ENCODE measurements at regions not wholly inside any gene's neighbourhood (a gene's known extent, or its start where the extent isn't known, plus 50 kb on each side); places are given as distances from the start of the nearest gene placed in this dataset.
"Not testable (repeated sequence)": the region's sequence is repeated elsewhere in the genome, so short reads cannot be mapped to it uniquely, and the experiment has no call there.

DNA sequence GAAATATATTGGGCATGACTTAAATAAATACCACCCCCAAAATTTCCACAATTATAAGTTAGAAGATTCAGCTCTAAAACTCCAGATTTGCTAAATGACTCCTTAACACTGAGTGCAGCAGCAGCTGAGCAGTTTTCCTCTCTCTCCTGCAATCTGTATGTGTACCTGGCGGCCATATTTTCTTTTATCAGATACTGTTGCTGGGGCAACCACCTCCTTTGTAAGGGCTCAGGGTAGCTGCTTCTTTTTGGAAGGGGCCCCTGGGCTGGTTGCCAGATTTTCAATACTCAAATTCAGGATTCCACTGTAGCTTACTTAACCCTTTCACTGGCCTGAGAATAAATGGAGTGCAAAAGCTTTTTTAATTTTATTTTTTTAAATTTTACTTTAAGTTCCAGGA, 197.0 kb downstream of the TAF11L14 start:
- no peak for DNase-seq

DNA sequence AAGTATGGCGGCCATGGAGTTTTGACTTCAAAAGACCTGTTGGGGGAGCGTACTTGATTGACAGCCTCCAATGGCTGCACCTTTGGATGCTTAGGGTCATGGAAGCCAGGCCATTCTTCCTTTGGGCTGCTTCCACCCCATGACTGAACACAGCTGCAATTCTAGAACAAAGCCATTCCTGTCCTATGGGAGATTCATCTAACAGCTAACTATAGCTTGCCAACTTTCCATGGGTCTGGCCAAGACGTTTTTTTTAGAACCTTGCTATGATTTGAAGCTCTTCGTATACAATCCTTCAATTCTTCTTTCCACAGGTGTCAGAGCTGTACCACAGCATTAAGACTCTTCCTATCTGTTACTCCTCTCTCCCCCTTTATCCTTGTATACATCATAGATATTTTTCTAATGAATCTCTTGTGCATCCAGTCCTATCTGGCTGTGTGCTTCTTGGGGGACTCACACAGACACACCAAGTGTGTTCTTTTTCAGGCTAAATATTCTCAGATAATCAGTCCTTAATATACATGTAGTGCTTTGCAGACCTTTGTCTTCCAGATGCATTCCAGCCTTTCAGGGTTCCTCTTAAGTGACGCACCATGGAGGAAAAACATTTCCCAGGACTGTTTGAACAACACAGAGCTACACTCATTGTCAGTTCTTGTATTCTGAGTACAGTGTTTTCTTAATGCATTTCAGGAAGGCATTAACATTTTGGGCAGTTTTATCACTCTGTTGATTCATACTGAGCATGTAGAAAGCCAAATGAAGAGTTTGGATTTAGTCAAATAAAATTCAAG, 198.9 kb downstream of the TAF11L14 start:
- no peak for DNase-seq

DNA sequence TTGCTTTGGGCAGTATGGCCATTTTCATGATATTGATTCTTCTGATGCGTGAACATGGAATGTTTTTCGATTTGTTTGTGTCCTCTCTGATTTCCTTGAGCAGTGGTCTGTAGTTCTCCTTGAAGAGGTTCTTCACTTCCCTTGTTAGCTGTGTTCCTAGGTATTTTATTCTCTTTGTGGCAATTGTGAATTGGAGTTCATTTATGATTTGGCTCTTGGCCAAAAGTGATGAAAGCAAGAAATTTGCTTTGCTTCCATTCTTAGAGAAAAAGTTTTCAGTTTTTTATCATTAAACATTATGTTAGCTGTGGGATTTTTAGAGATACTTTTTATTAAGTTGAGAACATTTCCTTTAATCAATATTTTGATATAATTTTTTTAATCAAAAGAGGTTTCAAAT, 203.5 kb downstream of the TAF11L14 start:
- DNase-seq, result no peak

DNA sequence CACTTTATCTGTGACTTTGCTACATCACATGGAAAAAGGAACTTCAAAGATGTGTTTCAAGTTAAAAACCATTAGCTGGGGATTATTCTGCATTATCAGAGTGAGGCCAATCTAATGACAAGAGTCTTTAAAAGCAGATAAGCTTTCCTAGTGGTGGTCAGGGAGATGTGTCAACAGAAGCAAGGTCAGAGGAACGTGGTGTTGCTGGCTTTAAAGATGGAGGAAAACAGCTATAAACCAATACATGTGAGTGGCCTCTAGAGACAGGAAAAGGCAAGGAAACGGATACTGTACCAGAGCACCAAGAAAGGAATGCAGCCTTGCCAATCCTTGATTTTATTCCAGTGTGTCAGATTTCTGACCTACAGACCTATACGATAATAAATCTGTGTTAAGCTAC, 204.2 kb downstream of the TAF11L14 start:
- DNase-seq, result no peak

DNA sequence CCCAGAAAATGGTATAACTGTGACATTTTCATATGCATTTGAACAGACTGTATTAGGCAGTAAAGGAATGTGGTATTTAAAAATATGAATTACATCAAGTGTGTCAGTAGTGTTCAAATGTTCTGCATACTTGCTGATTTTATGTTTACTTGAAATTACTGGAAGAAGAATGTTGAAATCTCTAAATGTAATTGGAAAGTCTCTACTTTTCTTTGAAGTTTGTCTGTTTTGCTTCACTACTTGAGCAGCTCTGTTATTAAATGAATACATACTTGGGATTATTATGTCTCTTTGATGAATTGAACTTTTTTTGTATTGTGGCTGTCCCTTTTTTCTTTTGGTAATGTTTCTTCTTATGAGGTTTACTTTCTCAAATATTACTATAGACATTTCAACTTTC, 205.6 kb downstream of the TAF11L14 start:
- DNase-seq, result no peak

DNA sequence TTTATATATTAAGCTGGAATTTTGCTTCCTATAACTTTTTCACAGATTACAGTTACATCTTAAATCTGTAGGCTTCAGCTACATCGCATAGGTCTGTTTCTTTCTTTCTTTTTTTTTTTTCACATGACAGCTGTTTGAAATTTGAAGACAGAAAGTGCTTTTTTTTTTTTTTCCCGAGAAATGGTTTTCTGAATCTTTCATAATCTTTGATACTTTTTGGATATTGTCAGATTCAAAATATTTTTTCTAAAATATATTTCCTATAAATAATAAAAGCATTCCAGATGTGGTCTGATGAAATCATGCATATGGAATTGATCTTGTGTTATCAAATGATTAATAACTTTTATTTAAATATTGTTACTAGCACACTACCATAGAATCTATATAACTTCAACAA, 212.2 kb downstream of the TAF11L14 start:
- no peak for DNase-seq

DNA sequence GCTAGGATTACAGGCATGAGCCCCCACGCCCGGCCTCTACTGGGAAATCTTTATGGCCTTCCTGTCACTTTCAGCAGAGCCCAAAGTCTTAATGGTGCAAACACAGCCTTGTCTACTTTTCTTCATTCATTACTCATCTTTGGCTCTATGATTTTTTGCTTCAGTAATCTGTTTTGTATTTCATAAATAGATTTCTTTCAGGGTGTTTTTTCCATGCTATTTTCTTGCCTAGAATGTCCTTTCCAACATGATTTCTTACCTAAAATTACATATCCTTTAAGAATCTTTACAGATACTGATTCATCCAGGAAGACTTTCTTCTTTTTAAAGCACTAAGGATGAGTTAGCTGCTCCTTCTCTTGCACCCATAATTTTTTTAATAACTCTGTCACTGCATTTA, 213.0 kb downstream of the TAF11L14 start:
- no peak for DNase-seq

DNA sequence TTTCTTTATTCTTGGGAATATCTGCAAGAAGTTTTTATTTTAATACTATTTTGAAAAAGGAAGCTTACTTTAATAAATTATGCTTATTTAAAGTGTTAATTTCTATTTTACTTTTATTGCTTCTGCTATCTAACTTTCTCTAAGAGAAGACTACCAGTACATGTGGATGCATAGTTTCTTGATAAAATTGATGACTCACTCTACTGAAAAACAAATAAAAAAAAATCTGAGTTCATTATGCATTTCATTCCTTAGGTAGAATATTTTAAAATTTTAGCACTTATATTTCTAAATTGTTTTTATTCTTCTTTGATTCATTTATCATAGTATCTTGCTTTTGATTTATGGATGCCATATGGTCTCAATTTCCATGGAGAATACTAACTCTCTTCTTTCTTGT, 217.9 kb downstream of the TAF11L14 start:
- DNase-seq, result no peak

DNA sequence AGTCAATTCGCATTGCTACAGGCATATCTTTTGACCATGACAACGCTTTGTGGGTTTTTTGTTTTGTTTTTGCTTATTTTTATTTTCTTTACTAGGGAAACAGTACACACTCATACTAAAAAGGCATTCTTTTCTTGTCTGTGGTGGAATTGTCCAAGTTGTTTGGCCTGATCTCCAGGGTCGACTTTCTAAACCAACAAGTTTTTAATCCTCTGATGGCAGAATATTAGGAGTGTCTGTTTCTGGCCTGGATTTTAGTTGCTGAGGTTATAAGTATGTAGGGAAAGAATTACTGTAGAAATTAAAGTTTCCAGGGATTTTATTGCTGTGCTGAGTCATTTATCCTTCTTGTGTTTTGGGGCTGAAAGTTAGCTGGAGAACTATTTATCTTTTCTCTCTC, 218.5 kb downstream of the TAF11L14 start:
- DNase-seq, result no peak

DNA sequence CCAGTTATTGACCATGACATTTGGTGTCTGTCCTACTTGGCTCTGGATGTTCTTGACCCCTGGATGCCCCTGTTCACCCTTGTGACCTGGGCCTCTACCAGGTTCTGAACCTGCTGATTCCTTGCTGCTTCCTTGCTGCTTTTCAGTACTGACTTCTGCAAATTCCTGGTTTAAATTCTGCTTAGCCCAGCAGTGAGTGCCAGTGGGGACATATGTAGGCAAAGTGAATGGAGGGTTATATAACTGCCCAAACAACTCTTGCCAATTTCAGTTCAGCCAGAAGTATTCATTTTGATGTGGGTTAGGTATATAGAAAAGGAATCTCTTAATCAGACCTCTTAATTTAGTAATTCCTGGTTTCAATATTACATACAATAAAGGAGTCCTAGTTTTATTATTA, 220.6 kb downstream of the TAF11L14 start:
- no peak for DNase-seq

DNA sequence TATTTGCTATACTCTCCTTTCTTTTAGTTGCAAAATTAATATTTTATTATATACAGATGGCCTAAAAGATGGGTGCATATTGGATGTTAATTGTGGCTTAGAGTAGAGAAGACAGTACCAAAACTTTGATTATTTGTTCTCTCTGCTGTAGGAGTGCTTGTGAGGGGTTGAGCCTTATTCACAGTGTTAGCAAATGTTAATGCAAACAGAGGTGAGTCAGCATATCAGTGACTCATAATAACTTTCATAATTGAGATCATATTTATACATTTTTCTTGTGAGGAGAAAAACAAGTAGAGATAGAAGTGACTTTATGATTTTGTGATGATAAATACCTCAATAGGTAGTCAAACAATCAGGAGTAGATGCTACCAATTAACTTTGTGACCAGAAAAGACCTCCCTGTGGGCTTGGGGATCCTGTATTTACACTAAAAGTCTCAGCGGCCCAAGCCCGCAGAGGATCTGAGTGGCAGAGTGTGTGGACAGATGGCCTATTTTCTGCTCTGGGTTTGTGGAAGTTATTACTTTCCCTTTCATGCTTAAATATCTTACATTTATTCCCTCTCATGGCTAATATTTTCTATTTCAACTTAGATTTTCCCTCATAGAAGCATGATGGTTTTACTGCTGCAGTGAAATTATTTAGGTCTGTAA, 226.5 kb downstream of the TAF11L14 start:
- no peak for DNase-seq

DNA sequence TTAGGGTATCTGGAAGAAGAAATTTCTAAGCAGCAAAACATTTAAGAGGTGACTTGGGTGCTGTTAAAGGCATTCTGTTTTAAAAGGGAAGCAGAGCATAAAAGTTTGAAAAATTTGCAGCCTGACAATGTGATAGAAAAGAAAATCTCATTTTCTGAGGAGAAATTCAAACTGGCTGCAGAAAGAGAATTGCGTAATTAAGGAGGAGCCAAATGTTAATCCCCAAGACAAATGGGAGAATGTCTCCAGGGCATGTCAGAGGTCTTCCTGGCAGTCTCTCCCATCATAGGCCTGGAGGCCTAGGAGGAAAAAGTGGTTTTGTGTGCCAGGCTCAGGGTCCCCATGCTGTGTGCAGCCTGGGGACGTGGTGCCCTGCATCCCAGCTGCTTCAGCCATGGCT, 230.6 kb downstream of the TAF11L14 start:
- DNase-seq, result not testable (repeated sequence)

DNA sequence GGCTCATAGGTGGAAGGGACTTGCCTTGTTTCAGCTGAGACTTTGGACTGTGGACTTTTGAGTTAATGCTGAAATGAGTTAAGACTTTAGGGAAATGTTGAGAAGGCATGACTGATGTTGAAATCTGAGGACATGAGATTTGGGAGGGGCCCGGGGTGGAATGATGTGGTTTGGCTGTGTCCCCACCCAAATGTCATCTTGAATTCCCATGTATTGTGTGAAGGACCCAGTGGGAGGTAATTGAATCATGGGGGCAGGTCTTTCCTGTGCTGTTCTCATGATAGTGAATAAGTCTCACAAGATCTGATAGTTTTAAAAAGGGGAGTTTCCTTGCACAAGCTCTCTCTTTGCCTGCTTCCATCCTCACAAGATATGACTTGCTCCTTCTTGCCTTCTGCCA, 231.7 kb downstream of the TAF11L14 start:
- not testable (repeated sequence) for DNase-seq

DNA sequence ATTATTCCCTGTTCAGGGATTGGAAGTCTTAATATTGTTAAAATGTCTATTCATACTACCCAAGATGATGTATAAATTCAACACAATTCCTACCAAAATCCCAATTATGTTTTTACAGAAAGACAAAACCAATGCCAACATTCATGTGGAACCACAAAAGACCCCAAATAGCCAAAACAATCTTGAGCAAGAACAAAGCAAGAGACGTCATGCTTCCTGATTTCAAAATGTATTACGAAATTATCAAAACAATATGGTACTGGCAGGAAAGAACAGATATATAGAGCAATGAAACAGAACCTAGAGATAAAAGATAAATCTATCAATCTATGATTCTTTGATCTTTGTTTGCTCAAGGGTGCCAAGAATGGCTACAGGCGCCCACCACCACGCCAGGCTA, 237.9 kb downstream of the TAF11L14 start:
- no peak for DNase-seq

DNA sequence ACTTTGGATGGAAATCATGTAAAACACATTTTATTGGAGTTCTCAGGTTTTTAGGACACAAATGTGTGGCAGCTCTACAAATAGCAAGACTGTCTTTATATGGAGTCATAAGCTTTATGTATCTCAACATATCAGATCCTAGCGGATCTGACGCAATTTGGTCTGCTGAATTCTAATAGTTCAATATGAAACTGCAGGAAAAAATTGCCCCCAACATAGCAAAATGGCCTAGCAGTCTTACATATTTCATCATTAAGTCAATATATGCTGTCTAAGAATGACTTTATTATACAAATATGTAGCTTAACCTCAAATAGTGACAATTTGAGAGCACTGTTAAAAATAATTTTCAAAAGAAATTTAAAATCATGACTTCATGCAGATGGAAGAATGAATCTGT, 244.3 kb downstream of the TAF11L14 start:
- no peak for DNase-seq

DNA sequence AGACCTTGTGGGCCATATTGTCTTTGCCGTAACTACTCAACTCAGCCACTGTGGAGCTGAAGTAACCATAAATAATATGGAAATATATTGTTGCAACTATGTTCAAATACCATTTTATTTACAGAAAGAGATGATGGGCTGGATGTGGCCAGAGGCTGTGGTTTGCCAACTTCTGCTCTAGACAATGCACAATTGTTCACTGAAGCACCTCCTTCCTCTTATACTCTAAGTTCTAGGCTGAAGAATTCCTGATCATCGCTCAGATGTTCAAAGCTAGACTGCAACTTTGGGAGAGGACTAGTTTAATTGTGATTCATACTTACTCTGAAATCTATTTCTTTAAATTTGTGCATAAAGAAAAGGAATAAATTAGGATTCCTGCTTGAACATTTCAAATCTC, 245.0 kb downstream of the TAF11L14 start:
- no peak for DNase-seq

DNA sequence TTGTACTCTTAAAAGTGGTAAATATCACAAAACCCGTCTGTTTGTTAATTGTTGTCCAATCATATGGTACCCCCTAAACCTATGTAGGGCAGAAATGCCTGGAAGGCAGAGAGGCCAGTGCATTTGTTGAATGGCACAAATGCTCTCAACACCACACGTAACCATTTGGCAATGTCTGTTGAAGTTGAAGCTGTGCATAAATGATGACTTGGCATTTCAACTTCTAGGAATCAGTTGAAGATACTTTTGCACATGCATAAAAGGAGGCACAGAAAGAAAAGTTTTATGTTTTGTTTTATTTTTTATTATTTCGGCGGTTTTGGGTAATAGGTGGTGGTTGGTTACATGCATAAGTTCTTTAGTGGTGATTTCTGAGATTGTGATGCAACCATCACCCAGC, 246.6 kb downstream of the TAF11L14 start:
- DNase-seq, result no peak

DNA sequence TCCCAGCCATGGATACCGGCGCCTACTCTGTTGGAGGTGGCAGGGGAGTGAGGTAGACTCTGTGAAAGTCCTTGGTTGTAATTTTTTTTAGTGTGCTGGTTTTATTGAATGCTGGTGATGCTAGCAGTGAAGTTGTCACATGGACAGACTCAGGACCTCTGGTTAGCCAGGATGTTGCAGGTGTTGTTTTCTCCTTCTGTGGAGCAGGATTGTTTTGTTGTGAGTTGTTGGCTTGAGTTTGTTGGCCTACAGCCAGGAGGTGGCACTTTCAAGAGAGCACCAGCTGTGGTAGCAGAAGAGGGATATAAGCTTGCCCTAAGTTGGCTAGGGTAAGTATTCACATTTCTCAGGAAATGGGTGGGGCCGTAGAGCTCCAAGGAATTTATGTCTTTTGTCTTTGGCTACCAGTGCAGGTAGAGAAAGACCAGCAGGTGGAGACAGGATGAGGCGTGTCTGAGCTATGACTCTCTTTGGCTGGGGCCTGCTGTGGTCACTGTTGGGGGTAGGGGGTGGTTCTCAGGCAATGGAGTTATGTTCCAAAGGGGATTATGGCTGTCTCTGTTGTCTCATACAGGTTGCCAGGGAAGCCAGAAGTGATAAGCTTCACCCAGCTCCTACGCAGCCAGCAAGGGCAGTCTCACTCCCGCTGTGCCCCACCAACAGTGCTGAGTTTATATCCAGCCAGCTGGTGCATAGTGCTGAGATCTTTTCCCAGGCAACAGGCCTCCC, 248.7 kb downstream of the TAF11L14 start:
- DNase-seq, result no peak

DNA sequence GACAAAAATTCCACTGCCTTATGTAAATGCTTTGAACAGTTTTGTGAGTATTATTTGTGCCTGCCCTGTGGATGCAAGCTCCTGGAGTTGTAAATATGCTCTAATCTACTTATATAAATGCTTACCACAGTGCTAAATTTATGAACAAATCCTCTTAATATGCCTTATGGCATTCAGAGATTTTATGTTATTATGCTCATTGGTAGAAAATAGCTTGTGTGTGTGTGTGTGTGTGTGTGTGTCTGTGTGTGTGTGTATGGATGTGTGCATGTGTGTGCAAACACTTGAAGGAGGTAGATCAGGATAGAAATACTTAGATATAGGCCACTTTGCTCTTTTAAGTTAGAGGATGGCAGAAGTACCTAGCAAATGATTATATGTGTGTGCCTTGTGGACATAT, 253.9 kb downstream of the TAF11L14 start:
- DNase-seq, result no peak

DNA sequence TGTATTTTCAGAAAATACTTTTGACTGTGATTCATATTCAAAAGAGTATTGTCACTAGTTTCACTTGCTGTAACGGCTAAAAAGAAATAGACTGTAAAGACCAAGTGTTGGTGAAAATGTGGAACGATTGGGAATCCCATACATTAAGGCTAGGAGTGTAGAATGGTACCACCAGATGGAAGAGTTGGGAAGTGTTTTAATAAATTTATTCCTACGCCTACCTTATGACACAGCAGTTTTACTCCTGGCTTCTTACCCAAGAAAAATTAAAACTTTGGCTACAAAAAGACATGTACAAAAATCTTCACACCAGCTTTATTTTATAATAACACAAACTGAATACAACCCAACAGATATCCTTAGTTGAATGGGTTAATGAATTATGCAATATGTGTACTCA, 256.2 kb downstream of the TAF11L14 start:
- DNase-seq, result no peak

DNA sequence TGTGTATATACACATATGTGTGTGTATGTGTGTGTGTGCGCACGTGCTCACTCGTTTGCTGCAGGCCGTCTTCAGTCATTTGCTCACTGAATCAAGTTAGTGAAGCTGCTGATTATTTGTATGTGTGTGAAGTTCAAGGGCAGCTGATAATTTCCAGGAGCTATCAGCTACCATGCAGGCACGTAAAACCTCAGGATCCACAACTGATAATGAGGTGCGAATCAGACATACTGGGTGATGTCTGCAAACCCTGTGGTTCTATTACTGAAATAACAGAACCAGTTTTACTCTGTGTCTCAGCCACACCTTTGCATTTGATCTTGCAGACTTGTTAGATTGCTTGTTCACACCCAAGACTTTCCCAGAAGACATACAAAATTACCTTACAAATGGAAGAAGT, 257.6 kb downstream of the TAF11L14 start:
- DNase-seq, result no peak

DNA sequence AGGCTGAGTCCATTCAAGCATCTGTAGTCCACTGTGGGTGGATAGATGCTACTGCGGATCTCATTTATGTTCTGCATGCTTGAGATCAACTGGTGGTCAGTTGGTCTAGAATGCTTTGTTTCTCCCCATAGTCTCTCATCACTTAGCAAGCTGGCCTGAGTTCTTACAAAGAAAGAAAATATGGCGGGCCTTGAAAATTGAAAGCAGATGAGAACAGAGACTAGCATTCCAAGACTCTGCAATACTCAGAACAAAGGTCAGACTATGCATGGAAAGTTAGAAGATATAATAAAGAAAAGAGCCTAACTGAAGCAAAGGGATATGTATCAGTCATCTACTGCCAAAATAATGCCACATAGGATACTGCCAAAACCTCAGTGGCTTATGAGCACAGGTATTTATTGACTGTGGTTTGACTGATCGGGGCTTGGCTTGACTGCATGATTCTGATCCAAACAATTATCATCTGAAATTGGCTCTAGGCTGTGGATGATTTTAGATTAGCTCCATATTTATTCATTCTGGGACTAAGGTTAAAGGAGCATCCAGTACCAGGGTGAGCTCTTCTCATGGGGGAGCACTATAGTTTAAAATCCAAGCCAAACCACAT, 258.9 kb downstream of the TAF11L14 start:
- DNase-seq, result no peak

DNA sequence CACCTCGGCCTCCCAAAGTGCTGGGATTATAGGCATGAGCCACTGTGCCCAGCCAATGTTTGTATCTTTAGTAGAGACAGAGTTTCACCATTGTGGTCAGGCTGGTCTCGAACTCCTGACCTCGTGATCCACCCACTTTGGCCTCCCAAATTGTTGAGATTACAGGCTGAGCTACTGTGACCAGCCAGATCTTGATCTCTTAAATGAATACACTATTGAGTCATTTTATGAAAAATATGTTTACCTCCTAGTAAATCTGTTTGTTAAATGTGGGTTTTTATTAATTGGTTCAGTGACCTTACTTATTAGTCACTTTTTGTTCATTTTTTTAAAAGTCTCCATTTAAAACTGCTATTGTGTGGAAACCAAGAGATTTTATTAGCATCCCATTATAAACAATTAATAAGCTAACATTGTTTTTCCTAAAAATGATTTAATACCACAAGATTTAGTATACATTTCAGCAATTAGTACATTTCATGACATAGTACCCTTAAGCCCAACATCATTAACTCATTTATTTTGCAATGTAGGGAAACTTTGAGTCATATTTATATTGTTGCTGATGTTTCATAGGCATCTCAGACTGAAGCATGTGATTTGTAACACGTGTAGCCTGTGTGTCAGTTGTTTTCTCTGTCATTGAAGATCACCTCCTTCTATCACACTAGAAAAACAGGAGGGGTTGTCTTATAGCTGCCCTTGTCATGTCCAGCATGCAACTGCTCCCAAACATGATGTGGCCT, 261.2 kb downstream of the TAF11L14 start:
- DNase-seq, result no peak

All from stimulated activated naive CD4-positive, alpha-beta T cell treated with Interleukin-2 at 50 U/mL for 16 hours (primary cell).